K562 (cell line): ENCODE measurements at regions not wholly inside any gene's neighbourhood (a gene's known extent, or its start where the extent isn't known, plus 50 kb on each side); places are given as distances from the start of the nearest gene placed in this dataset.

Source experiments
- ATAC-seq: fragments of 200-7000 bp; cut with Tn5 transposase; 3 replicates; pipeline ENCODE4 v1.9.1; 2020; ENCODE audit warnings: moderate library complexity
- BruUV-seq: library from RNA; stranded (reverse); fragments of 400-500 nt; replicated peaks from 2 replicates; lab custom pipeline; 2021; lab: Mats Ljungman, UMichigan
- CTCF ChIA-PET: fragments of 300-600 bp; formaldehyde crosslinking; extraction: SDS; loops from one replicate; lab custom pipeline; 2021; ENCODE audit warnings: low intra/inter-chr PET ratio; lab: Yijun Ruan, JAX
- POLR2A ChIA-PET: fragments of 300-600, 350-650 bp; sonication (Branson Sonifier 250); formaldehyde crosslinking; extraction: SDS; loops from one replicate; lab custom pipeline; 2021; ENCODE audit warnings: antibody characterized with exemption, inconsistent platforms; lab: Yijun Ruan, JAX
- DNase-seq, 4 experiments: peaks; one replicate each; pipeline versions ENCODE4 v3.0.0 to v3.0.0-alpha.2; 2011 to 2018; ENCODE audit warnings: low spot score in 3 of 4, mixed read lengths in 3 of 4; ENCODE audit errors: extremely low read depth in 1 of 4
- FAIRE-seq: peaks from 2 replicates; lab custom pipeline; 2011; peaks lifted over from hg19 to GRCh38; lab: Jason Lieb, UNC
- H2AFZ ChIP-seq: 2 replicates; pipeline ENCODE4 v1.6.0; 2011; ENCODE audit warnings: low read depth, low read length, control low read depth, inconsistent platforms
- H3K27ac ChIP-seq: fragments of 200-600 bp; 3 replicates; pipeline ENCODE4 v1.8.0; 2011; ENCODE audit warnings: low read depth, mild to moderate bottlenecking, control low read depth, inconsistent platforms, low read length, moderate library complexity, mixed read lengths; ENCODE audit errors: extremely low read depth
- H3K27me3 ChIP-seq, 2 experiments: fragments of 300-600 bp in 1 of 2; 2 replicates in 1 of 2; 3 replicates in 1 of 2; pipeline versions ENCODE4 v1.6.0 to v1.8.0; 2011; ENCODE audit warnings: inconsistent platforms in 2 of 2, low read length in 2 of 2, mild to moderate bottlenecking in 1 of 2, mixed read lengths in 1 of 2, moderate library complexity in 1 of 2; ENCODE audit not compliant: control insufficient read depth in 2 of 2, insufficient read depth in 2 of 2
- H3K36me3 ChIP-seq: fragments of 300-600 bp; 3 replicates; pipeline ENCODE4 v1.8.0; 2011; ENCODE audit warnings: mild to moderate bottlenecking, low read length, inconsistent platforms; ENCODE audit not compliant: control insufficient read depth, insufficient read depth
- H3K4me1 ChIP-seq, 2 experiments: fragments of 200-600 bp in 1 of 2; replicated peaks in 1 of 2; 2 replicates in 1 of 2; 3 replicates in 1 of 2; pipeline versions ENCODE4 v1.5.1 to v1.8.0; 2011; ENCODE audit warnings: inconsistent platforms in 2 of 2, low read length in 2 of 2, mild to moderate bottlenecking in 1 of 2, mixed read lengths in 1 of 2, moderate library complexity in 1 of 2; ENCODE audit not compliant: control insufficient read depth in 2 of 2, insufficient read depth in 2 of 2
- H3K4me2 ChIP-seq: 2 replicates; pipeline ENCODE4 v1.6.1; 2011; ENCODE audit warnings: low read length, control low read depth, inconsistent platforms, mixed read lengths; ENCODE audit not compliant: insufficient read depth
- H3K4me3 ChIP-seq: fragments of 200-600 bp; sonication (generic), shearing (Covaris generic); 2 replicates; pipeline ENCODE4 v1.5.1; 2016; ENCODE audit warnings: control low read depth, inconsistent platforms
- H3K79me2 ChIP-seq: fragments of 200-600 bp; 3 replicates; pipeline ENCODE4 v1.8.0; 2011; ENCODE audit warnings: low read length, inconsistent platforms; ENCODE audit not compliant: control insufficient read depth, insufficient read depth
- H3K9ac ChIP-seq, 2 experiments: 2 replicates each; pipeline versions ENCODE4 v1.6.0 to v1.6.1; 2011; ENCODE audit warnings: low read depth in 2 of 2, low read length in 2 of 2, control low read depth in 1 of 2, inconsistent platforms in 1 of 2, mild to moderate bottlenecking in 1 of 2, mixed read lengths in 1 of 2; ENCODE audit not compliant: insufficient read depth in 1 of 2
- H3K9me1 ChIP-seq: one replicate; pipeline ENCODE4 v1.6.0; 2011; ENCODE audit warnings: inconsistent platforms, mild to moderate bottlenecking, low read length, moderate library complexity; ENCODE audit not compliant: control insufficient read depth, insufficient read depth
- H3K9me3 ChIP-seq: replicated peaks from 2 replicates; pipeline ENCODE4 v1.5.1; 2011; ENCODE audit warnings: low read depth, low read length, inconsistent platforms; ENCODE audit not compliant: control insufficient read depth, insufficient read depth
- H4K20me1 ChIP-seq: replicated peaks from 2 replicates; pipeline ENCODE4 v1.6.1; 2011; ENCODE audit warnings: low read length, inconsistent platforms, mixed read lengths; ENCODE audit not compliant: control insufficient read depth, insufficient read depth
- BDP1 ChIP-seq: IDR thresholded peaks from 3 replicates; pipeline ENCODE4 v1.6.1; 2011; ENCODE audit not compliant: insufficient read length, insufficient read depth
- CEBPB ChIP-seq: fragments of 450-650 bp; IDR thresholded peaks from 2 replicates; pipeline ENCODE4 v1.6.1; 2016; ENCODE audit warnings: missing genetic modification characterization, missing compliant biosample characterization
- CSDE1 ChIP-seq, 2 experiments: fragments of 450-650 bp; IDR thresholded peaks; 2 replicates each; pipeline ENCODE4 v1.6.1; 2016; ENCODE audit warnings: mild to moderate bottlenecking in 1 of 2
- DPF2 ChIP-seq: fragments of 450-650 bp; IDR thresholded peaks from 2 replicates; pipeline ENCODE4 v1.6.1; 2016
- E4F1 ChIP-seq: fragments of 250-450 bp; sonication (Bioruptor Pico); IDR thresholded peaks from 2 replicates; pipeline ENCODE4 v1.5.0; 2021; ENCODE audit warnings: mild to moderate bottlenecking, borderline replicate concordance
- EP300 ChIP-seq: IDR thresholded peaks from 2 replicates; pipeline ENCODE4 v1.6.1; 2012; ENCODE audit warnings: low read length, improper control_type of control experiment
- FOXJ3 ChIP-seq: sonication (generic); formaldehyde crosslinking; IDR thresholded peaks from 2 replicates; pipeline ENCODE4 v1.4.0; 2020; ENCODE audit warnings: mild to moderate bottlenecking, missing genetic modification reagents
- HDAC6 ChIP-seq: IDR thresholded peaks from 2 replicates; pipeline ENCODE4 v1.6.1; 2012; ENCODE audit warnings: low read depth, mild to moderate bottlenecking, control low read depth, inconsistent platforms, low read length, moderate library complexity
- HNRNPK ChIP-seq: fragments of 200-400 bp; formaldehyde crosslinking; IDR thresholded peaks from one replicate; pipeline ENCODE4 v1.6.1; 2018; ENCODE audit warnings: mild to moderate bottlenecking, low read depth, low read length; ENCODE audit not compliant: poor library complexity, severe bottlenecking
- MAZ ChIP-seq, 2 experiments: fragments of 450-650 bp in 1 of 2; sonication (generic) in 1 of 2; formaldehyde crosslinking; IDR thresholded peaks in 1 of 2; conservative IDR thresholded peaks in 1 of 2; 2 replicates each; pipeline versions ENCODE4 v1.4.0 to v1.5.0; 2020; ENCODE audit warnings: mild to moderate bottlenecking in 1 of 2, missing genetic modification reagents in 1 of 2
- RNF2 ChIP-seq: sonication (generic); IDR thresholded peaks from 2 replicates; pipeline ENCODE4 v1.6.1; 2016
- SLC30A9 ChIP-seq: fragments of 250-450 bp; sonication (Bioruptor Pico); IDR thresholded peaks from 2 replicates; pipeline ENCODE4 v1.8.0; 2022; ENCODE audit warnings: mild to moderate bottlenecking, moderate library complexity
- SMAD3 ChIP-seq: fragments of 450-650 bp; formaldehyde crosslinking; conservative IDR thresholded peaks from 2 replicates; pipeline ENCODE4 v1.4.0; 2020; ENCODE audit warnings: mild to moderate bottlenecking
- SNAPC5 ChIP-seq: fragments of 250-450 bp; sonication (Bioruptor Pico); IDR thresholded peaks from 2 replicates; pipeline ENCODE4 v1.8.0; 2021; ENCODE audit warnings: moderate library complexity, mild to moderate bottlenecking, inconsistent platforms
- STAT6 ChIP-seq: sonication (generic); formaldehyde crosslinking; IDR thresholded peaks from 2 replicates; pipeline ENCODE4 v1.8.1; 2023; ENCODE audit warnings: mild to moderate bottlenecking, missing genetic modification reagents
- TBP ChIP-seq: optimal IDR thresholded peaks from 2 replicates; pipeline ENCODE3; 2011; ENCODE audit warnings: low read depth, low read length, improper control_type of control experiment
- ZNF766 ChIP-seq: fragments of 200-800 bp; sonication (Bioruptor generic); conservative IDR thresholded peaks from 2 replicates; pipeline ENCODE4 v1.6.1; 2016; ENCODE audit warnings: missing genetic modification characterization, missing compliant biosample characterization
- WGBS: fragments of 100-300 bp; shearing (Covaris generic); methylation state at CpG from one replicate; pipeline ENCODE4 v1.1.6; 2016; ENCODE audit warnings: low coverage, mixed read lengths; ENCODE audit not compliant: insufficient coverage; ENCODE audit errors: missing lambda C conversion rate; 5-methylcytosine and 5-hydroxymethylcytosine counted together
- in situ Hi-C: fragments of 300-500 bp; cut with MboI; formaldehyde crosslinking; loops from 4 replicates; pipeline ENCODE4 v1.15.0; 2018; ENCODE audit warnings: inconsistent platforms, mixed read lengths
- intact Hi-C: fragments of 100-400 bp; cut with micrococcal nuclease; formaldehyde crosslinking; loops from 2 replicates; pipeline ENCODE4 v1.14.2; 2022

GRCh38 chr16:54585094-54585997 is 298.8 kb upstream of the IRX3 start:
- Histone ChIP-seq H3K27ac (no peak overlapping the region), H3K9me1 (no peaks in the 10 kb centered on the region), H3K9me3 (no peaks in the 10 kb centered on the region), H3K27me3 (no peaks in the 10 kb centered on the region), H2AFZ (no peak overlapping the region), H3K79me2 (no peaks in the 10 kb centered on the region), H3K9ac (no peak overlapping the region), H3K4me2 (no peak overlapping the region), H3K4me3 (no peak overlapping the region), H3K36me3 (no peaks in the 10 kb centered on the region), H3K4me1 (no peaks in the 10 kb centered on the region), H4K20me1 (no peaks in the 10 kb centered on the region)
- DNase-seq (no peak), FAIRE-seq (no peak), ATAC-seq (no peak)
- ChIA-PET POLR2A (interaction anchor here (1.4 kb wide), 1 partner anchor 9 kb away, joined by 5 read pairs; no protein-coding TSS in a partner anchor), CTCF (no interaction called here)
- no TSS peak for BruUV-seq
- intact Hi-C loops (no loop called here), in situ Hi-C loops (no loop called here)
- TF ChIP-seq HNRNPK (no peak), E4F1 (CRISPR knock-in tag) (no peak), SNAPC5 (CRISPR knock-in tag) (no peak), FOXJ3 (no peak), SMAD3 (CRISPR knock-in tag) (no peak), CEBPB (tag) (no peak), CSDE1 (IDR thresholded peaks at IDR 0.05) (no peak), MAZ (CRISPR knock-in tag; conservative IDR thresholded peaks at IDR 0.05 in 1 of 2, IDR thresholded peaks at IDR 0.05 in 1 of 2) (no peak), HDAC6 (no peak), ZNF766 (CRISPR knock-in tag) (no peak), BDP1 (no peak), EP300 (no peak), SLC30A9 (CRISPR knock-in tag) (no peak), RNF2 (no peak), STAT6 (CRISPR knock-in tag) (no peak), DPF2 (no peak), TBP (no peak)
- 2% methylated on average over 20 of the region's 21 CpGs for WGBS
